ENCODE measurements at regions not wholly inside any gene's neighbourhood (a gene's known extent, or its start where the extent isn't known, plus 50 kb on each side); places are given as distances from the start of the nearest gene placed in this dataset.

- in situ Hi-C loops (cut with MboI; ENCODE audit: low pct_ligation_motif_present in 1 of 4, low pct_unique_long_range_greater_than_20kb in 1 of 4, low sequenced_read_pairs in 3 of 4) = no loop called here
- Histone ChIP-seq H3K9me3 (no peaks in the 10 kb centered on the region), H3K36me3 (no peaks in the 10 kb centered on the region), H3K4me1 (no peaks in the 10 kb centered on the region), H3K27ac (no peak overlapping the region), H3K4me3 (no peak overlapping the region), H3K27me3 (no peaks in the 10 kb centered on the region)
- TF ChIP-seq POLR2A (IDR thresholded peaks at IDR 0.05) (no peak), EP300 (IDR thresholded peaks at IDR 0.05; ENCODE audit: low read depth) (no peak), POLR2AphosphoS5 (IDR thresholded peaks at IDR 0.05) (no peak)
- TF ChIP-seq, protein P1, sequence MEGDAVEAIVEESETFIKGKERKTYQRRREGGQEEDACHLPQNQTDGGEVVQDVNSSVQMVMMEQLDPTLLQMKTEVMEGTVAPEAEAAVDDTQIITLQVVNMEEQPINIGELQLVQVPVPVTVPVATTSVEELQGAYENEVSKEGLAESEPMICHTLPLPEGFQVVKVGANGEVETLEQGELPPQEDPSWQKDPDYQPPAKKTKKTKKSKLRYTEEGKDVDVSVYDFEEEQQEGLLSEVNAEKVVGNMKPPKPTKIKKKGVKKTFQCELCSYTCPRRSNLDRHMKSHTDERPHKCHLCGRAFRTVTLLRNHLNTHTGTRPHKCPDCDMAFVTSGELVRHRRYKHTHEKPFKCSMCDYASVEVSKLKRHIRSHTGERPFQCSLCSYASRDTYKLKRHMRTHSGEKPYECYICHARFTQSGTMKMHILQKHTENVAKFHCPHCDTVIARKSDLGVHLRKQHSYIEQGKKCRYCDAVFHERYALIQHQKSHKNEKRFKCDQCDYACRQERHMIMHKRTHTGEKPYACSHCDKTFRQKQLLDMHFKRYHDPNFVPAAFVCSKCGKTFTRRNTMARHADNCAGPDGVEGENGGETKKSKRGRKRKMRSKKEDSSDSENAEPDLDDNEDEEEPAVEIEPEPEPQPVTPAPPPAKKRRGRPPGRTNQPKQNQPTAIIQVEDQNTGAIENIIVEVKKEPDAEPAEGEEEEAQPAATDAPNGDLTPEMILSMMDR (IDR thresholded peaks at IDR 0.05) = no peak
- WGBS, 2 donors (ENCODE audit: low coverage in 1 of 2) = 67 to 69% methylated on average over 3 of the region's 3 CpGs
- intact Hi-C loops (cut with DNase I; ENCODE audit: low total_unique reads) = no loop called here
- no peak for DNase-seq
These were observed 1098.5 kb upstream of the LCORL start for GRCh38 chr4:19119904-19120560.

DNA sequence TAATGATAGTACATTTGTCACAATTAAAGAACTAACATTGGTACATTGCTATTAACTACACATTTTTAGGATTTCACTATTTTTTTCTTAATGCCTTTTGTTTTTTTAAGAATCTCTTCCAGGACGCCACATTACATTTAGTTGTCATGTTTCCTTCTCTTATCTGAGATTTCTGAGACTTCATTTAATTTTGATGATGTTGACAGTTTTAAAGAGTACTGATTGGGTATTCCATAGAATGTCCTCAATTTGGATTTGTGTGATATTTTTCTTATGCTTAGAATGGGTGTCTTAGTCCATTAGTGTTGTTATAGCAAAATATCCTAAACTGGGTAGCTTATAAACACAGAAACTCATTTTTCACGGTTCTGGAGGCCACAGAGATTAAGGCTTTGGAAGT, 1095.5 kb upstream of the LCORL start:
- no peaks in the 10 kb centered on the region for H3K9me3 ChIP-seq

GRCh38 chr4:19104176-19104575, 1082.6 kb upstream of the LCORL start:
- H3K4me3 ChIP-seq = no peak overlapping the region
- intact Hi-C loops (cut with DNase I; ENCODE audit: low total_unique reads) (no loop called here), in situ Hi-C loops (cut with MboI; ENCODE audit: low pct_ligation_motif_present in 1 of 4, low pct_unique_long_range_greater_than_20kb in 1 of 4, low sequenced_read_pairs in 3 of 4) (no loop called here)
- H3K4me1 ChIP-seq = no peaks in the 10 kb centered on the region
- WGBS, 2 donors (ENCODE audit: low coverage in 1 of 2) = 86 to 89% methylated on average over 2 to 4 of the region's 4 CpGs
- H3K36me3 ChIP-seq = no peaks in the 10 kb centered on the region
- no peaks in the 10 kb centered on the region for H3K27me3 ChIP-seq
- H3K27ac ChIP-seq = no peak overlapping the region
- no peaks in the 10 kb centered on the region for H3K9me3 ChIP-seq
- DNase-seq = no peak
- TF ChIP-seq, protein P1 (IDR thresholded peaks at IDR 0.05) = no peak
- no peak for TF ChIP-seq EP300 (IDR thresholded peaks at IDR 0.05; ENCODE audit: low read depth)
- TF ChIP-seq POLR2A (IDR thresholded peaks at IDR 0.05) = no peak
- no peak for TF ChIP-seq POLR2AphosphoS5 (IDR thresholded peaks at IDR 0.05)

More for the DNA sequence above, 1095.5 kb upstream of the LCORL start:
- no peak for DNase-seq
- Histone ChIP-seq H3K27ac (no peak overlapping the region), H3K4me1 (no peaks in the 10 kb centered on the region), H3K36me3 (no peaks in the 10 kb centered on the region), H3K27me3 (no peaks in the 10 kb centered on the region), H3K4me3 (no peak overlapping the region)
- intact Hi-C loops (cut with DNase I; ENCODE audit: low total_unique reads) (no loop called here), in situ Hi-C loops (cut with MboI; ENCODE audit: low pct_ligation_motif_present in 1 of 4, low pct_unique_long_range_greater_than_20kb in 1 of 4, low sequenced_read_pairs in 3 of 4) (no loop called here)
- WGBS, 2 donors (ENCODE audit: low coverage in 1 of 2) = 59 to 74% methylated on average over 2 of the region's 2 CpGs
- TF ChIP-seq POLR2A (IDR thresholded peaks at IDR 0.05) = no peak
- no peak for TF ChIP-seq EP300 (IDR thresholded peaks at IDR 0.05; ENCODE audit: low read depth)
- no peak for TF ChIP-seq POLR2AphosphoS5 (IDR thresholded peaks at IDR 0.05)

DNA sequence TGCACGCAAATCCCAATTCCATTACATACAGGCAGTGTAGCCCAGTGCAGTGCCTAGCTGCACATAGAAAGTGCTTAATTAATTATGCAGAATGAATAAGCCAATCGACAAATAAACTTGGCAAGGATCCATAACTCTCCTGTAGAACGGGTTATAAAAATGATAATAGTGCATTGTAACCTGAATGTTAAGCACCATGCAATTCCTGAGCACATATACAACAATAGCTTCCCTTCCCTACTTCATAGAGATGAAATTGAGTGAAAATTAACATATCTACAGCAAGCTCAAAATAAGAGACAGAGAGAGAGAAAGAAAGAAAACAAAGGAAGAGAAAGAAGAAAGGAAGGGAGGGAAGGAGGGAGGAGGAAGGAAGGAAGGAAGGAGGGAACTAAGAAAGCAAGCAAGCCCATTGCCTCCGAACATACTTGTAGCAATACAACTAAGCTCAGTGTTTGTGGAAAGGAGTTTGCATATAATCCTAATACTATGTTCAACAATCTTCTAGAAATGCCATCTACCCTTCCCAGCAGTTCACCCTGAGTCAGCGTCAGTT, 1074.0 kb upstream of the LCORL start:
- TF ChIP-seq POLR2A (IDR thresholded peaks at IDR 0.05) = no peak
- TF ChIP-seq, protein P1 (IDR thresholded peaks at IDR 0.05) = no peak
- no peak for TF ChIP-seq EP300 (IDR thresholded peaks at IDR 0.05; ENCODE audit: low read depth)
- no peak for TF ChIP-seq POLR2AphosphoS5 (IDR thresholded peaks at IDR 0.05)
- H3K27me3 ChIP-seq = no peaks in the 10 kb centered on the region
- in situ Hi-C loops (cut with MboI; ENCODE audit: low pct_ligation_motif_present in 1 of 4, low pct_unique_long_range_greater_than_20kb in 1 of 4, low sequenced_read_pairs in 3 of 4) (no loop called here), intact Hi-C loops (cut with DNase I; ENCODE audit: low total_unique reads) (no loop called here)
- no peak overlapping the region for H3K4me3 ChIP-seq
- no peaks in the 10 kb centered on the region for H3K36me3 ChIP-seq
- H3K27ac ChIP-seq = no peak overlapping the region
- H3K9me3 ChIP-seq = no peaks in the 10 kb centered on the region
- DNase-seq = no peak
- 59 to 66% methylated on average over 4 to 5 of the region's 5 CpGs for WGBS, 2 donors (ENCODE audit: low coverage in 1 of 2)
- H3K4me1 ChIP-seq = no peaks in the 10 kb centered on the region

All from transverse colon (tissue), 4 donors.